ENCODE measurements at regions not wholly inside any gene's neighbourhood (a gene's known extent, or its start where the extent isn't known, plus 50 kb on each side); places are given as distances from the start of the nearest gene placed in this dataset.
A peak's percentile ranks its signal among the peaks of the same experiment; 100 is the strongest.
"Not testable (repeated sequence)": the region's sequence is repeated elsewhere in the genome, so short reads cannot be mapped to it uniquely, and the experiment has no call there.

DNA sequence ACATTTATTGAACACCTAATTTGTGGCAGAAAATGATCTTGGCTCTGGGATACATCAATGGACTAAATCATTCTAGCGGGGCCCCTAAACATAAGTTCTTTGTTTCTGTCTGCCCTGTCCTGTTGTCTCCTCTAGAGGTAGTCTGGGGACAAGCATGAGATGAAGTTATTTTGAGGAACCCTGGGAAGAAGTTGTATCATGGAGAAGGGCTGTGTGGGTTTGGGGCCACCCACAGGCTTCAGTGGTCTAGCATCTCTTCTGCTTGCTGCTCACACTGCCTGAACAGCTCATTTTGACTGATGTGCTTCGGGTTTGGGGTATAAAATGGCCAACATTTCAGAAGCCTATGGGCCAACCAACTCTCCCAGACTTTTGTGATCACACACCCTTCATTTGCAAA, 50.3 kb upstream of the OSBPL11 start:
- no peak for DNase-seq

GRCh38 chr3:125646581-125646980, 51.3 kb upstream of the OSBPL11 start:
- DNase-seq: no peak

DNA sequence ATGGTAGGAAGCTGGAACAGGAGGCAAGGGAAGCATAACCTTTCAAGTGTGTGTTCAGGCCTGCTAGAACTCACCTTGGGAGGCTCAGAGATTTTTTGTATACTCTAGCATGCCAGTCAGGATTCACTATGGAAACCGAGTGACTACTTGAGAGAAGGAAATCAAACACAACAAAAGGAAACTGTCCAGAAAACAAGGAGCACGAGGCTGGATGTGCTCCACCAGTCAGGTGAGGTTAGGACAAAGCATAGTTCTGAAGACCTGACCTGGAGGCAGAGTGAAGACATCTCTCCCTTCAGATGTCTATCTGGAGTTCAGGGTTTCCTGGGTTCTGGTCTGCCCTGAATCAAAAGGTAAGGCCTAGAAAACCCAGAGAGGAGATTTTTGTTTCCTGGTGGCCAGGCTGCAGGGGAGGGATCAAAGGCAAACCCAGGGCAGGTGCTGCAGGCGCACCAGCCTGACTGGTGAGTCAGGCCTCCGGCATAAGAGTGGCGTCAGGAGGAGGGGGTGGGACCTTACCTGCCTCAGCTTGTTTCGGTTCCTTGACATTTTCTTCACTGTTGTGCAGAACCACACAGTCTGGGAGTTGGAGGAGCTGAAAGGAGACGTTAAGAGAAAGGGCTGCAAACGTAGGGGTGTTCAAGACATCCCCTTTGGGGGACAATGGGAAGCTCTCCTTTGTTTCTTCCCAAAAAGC, 52.2 kb upstream of the OSBPL11 start:
- DNase-seq: no peak

DNA sequence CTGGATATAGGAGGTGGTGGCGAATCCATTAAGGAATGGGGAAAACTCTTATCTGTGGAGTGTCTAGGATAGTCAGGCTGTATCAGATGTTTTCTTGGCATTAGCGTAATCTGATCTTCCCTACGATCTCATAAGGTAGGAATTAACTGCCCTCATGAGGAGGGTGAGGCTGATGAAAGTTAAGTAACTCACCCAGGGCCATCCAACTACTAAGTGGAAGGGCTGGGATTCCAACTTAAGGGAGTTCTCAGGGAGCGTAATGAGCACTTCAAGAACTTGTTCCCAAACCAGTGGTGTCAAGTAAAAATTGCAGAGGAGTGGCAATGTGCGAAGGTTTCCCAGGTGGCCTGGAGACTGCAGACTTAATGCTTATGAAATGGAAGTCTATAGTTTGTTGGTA, 55.9 kb upstream of the OSBPL11 start:
- DNase-seq: no peak

DNA sequence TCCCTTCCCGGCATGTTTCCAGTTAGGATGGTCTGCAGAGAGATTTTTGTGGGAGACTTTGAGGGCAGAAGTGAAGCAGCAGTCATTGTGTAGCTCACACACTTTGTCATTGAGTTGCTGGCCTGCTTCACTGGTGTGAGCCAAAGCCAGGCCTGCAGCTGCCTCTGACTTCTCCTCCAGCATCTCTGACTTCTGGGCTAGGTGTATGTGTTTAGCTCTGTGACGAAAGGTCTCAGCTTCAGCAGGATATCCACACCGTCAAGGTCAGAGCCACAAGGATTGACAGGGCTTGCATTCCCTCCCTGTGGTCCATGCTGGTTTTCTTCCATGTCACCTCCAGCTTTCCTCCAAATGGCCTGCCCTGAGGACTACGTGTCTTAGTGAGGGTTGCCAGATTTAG, 57.1 kb upstream of the OSBPL11 start:
- no peak for DNase-seq

- DNase-seq: no peak
Observed at GRCh38 chr3:125654526-125654925, 59.2 kb upstream of the OSBPL11 start.

DNA sequence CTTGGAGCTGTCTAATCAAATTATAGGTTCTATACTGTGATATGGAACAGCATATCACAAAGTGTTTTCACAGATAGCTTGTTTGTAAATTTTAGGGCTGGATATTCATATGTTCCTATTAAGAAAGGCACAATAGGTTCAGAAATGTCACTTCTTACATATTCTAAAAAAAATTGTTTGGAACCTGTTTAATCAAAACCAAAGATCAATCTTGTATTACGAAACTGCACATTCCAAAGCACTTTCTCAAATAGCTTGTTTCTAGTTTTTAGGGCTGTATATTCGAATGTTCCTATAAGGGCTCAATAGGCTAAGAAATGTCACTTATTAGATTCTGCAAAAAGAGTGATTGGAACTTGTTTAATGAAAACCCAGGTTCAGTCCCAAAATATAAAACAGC, 67.4 kb upstream of the OSBPL11 start:
- no peak for DNase-seq

DNA sequence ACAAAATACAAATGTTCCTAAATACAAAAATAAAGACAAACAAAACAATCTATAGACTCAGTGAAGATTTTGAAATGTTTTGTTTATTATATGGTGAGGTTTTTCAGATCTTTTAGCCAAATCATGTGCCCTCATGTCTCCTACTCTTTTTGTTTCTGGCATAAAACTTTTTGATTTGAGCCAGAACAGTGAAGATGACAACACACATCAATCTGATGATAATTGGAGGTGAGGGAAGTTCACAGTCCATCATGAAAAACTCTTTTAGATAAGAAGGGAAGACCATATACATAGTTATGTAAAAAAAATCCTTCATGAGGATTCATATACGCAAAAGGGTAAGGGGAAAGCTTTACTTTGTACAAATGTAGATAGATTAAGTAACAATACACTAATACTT, 75.1 kb upstream of the OSBPL11 start:
- DNase-seq: no peak

DNA sequence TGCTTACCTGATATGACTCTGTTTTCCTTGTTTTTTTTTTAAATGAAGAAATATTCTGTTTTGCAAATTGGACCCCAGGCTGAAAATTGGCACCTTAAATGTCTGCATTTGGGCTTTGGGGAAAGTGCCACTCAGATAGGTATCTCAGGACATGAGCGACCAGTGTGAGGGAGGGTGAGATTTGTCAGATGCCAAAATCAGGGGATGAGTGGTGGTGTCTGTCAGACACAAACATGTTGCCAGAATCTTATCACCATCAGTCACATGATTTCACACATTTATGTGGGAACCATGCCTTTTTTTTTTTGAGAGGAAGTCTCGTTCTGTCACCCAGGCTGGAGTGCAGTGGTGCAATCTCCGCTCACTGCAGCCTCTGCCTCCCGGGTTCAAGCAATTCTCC, 75.6 kb upstream of the OSBPL11 start:
- no peak for DNase-seq

- no peak for DNase-seq
Observed at GRCh38 chr3:125671461-125672243, 76.4 kb upstream of the OSBPL11 start.

DNA sequence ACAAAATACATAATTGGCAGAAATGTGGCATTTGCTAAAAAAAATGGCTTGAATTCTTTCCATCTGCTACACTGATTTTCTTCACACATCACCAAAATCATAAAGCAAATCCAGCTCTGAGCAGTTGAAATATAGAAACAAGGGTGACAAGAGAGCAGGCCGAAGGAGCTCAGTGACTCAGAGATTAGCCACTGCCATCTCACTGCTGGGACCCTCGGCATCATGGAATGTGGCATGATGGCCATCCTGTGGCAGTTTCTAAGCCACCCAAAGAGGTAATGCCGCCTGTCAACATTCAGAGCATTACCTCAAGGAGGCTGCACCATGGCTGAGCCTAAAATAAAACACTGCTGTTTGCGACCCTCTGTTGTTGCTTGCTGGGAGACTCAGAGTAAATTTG, 80.5 kb upstream of the OSBPL11 start:
- no peak for DNase-seq

DNA sequence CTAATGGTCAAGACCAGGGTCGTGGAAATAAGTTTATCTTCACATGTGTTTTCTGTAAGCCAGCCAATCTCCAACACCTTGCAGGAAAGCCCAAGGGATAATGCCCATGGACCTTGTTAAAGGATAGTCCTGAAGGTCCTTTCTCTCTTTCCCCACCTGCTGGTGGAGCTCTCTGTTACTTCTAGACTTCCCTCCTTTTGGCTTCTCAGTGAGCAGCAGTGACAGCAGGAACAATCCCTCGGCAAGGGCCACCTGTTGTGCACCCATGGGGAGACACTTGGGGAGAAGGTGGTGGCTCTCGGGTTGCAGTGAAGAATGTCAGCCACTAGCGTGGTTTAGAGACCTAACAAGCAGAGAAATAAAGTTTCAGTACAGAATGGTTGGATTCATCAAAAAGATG, 84.0 kb upstream of the OSBPL11 start:
- no peak for DNase-seq

GRCh38 chr3:125681146-125681545, 85.8 kb upstream of the OSBPL11 start:
- DNase-seq: no peak

GRCh38 chr3:125681906-125682305, 86.6 kb upstream of the OSBPL11 start:
- DNase-seq: not testable (repeated sequence)

DNA sequence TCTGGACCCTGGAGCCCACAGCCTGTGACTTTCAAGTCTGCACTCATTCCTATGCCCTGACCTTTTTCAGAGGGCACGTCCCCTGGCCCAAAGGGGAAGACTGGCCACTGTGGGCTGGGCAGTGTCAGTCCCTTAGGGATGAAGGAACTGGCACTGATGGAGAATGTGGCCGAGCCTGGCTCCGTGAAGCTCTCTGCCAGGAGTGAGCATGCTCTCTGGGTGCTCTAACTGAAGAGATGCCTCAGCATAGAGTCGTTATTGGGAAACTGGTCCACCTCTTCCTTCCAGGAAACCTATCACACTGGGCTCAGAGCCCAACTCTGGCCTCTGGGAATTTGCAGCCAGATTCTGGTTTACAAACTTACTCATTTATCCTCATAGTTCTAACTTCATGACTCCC, 87.3 kb upstream of the OSBPL11 start:
- not testable (repeated sequence) for DNase-seq

DNA sequence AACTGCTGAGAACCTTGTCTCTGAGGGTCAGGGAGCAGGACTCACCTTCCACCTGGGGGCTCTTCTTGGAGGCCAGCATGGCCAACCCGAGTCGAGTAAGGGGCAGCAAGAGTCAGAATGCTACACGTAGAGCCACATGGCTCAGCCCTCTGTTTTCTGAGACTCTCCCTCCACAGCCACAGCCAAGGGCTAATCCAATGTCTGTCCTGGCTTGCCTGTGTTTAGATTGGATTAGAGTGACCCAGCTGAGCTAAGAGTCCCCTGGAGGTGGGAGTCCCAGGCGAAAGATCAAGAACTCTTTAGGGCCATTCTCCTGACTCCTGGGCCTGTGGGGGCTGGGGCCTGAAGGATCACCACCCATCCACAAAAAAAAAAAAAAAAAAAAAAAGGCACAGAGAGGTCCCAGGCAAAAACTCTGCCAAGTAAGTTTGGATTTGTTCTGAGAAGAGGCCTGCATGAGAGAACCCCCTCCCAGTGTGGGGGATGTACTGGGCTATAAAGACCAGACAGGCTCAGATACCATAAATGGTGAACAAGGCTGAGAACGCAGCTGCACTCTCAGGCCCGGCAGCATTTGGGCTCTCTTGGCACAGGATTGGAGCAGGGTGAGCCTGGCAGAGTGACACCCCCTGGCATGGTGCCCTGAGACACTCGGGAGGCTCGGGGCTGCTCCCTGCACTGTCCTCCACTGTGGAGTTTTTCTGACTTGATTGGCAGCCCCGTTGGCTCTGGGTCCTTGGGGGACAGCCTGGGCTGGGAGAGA, 88.0 kb upstream of the OSBPL11 start:
- no peak for DNase-seq

GRCh38 chr3:125684199-125684598, 88.9 kb upstream of the OSBPL11 start:
- DNase-seq: peak; percentile 19

DNA sequence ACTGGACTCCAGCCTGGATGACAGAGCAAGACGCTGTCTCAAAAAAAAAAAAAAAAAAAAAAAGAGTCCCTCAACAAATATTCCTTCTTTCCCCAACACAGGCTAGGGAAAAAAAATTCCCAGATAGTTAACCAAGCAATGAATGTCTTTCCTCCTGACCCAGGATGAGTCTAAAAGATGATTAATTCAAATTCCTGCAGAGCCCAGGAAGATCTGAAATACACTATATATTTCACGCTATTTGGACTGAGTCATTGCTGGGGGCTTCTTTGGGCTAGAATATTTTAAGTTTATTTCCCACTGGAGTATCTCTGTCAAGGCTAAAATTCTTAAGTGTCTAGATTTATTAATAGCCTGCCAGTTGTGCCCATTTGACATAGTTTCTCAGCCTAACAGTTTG, 90.4 kb upstream of the OSBPL11 start:
- DNase-seq: not testable (repeated sequence)

DNA sequence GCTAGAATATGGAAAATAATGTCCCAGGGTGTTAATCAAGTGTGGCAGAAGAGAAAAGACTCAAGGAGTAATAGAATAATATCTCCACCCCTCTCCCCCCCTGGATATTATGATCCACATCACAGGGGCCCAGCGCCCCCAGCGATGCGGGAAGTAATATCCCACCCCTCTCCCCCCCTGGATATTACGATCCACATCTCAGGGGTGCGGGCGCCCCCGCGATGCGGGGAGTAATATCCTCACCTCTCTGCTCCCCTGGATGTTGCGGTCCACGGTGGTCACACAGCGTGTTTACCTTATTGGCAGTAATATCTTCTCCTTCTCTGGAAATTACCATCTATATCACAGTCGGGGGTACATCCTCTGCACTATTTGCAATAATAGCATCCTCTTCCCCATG, 97.1 kb upstream of the OSBPL11 start:
- no peak for DNase-seq

GRCh38 chr3:125693887-125694286, 98.6 kb upstream of the OSBPL11 start:
- no peak for DNase-seq

GRCh38 chr3:125694761-125695294, 99.5 kb upstream of the OSBPL11 start:
- DNase-seq: peak; percentile 72

GRCh38 chr3:125695688-125696087, 100.4 kb upstream of the OSBPL11 start:
- no peak for DNase-seq

DNA sequence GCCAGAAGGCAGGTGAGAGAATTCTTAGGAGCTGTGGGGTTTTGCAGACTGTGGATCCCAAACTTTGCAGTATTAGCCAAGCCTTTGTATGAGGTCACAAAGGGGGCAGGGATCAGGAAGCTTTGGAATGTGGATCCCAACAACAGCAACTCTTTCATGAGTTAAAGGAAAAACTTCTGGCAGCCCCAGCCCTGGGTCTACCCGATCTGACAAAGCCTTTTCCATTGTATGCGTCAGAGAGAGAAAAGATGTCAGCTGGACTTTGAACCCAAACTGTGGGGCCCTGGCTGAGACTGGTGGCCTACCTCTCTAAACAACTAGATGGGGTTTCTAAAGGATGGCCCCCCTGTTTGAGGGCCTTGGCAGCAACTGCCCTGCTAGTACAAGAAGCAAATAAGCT, 101.8 kb upstream of the OSBPL11 start:
- DNase-seq: not testable (repeated sequence)
